Vagina (tissue), 2 donors: ENCODE measurements at regions not wholly inside any gene's neighbourhood (a gene's known extent, or its start where the extent isn't known, plus 50 kb on each side); places are given as distances from the start of the nearest gene placed in this dataset.

Experiments used
- DNase-seq, 2 donors: peaks; one replicate each; pipeline ENCODE4 v3.0.0-alpha.2; 2017; ENCODE audit errors: extremely low spot score in 2 of 2
- H3K27ac ChIP-seq: fragments of 200-600 bp; sonication (generic); one replicate; pipeline ENCODE4 v1.5.1; 2019
- H3K27me3 ChIP-seq: fragments of 200-600 bp; sonication (generic); one replicate; pipeline ENCODE4 v1.5.1; 2019
- H3K36me3 ChIP-seq, 2 donors: fragments of 200-600 bp; sonication (generic); one replicate each; pipeline ENCODE4 v1.5.1; 2017 to 2019
- H3K4me1 ChIP-seq: fragments of 200-600 bp; sonication (generic); one replicate; pipeline ENCODE4 v1.5.1; 2019
- H3K4me3 ChIP-seq, 2 donors: fragments of 200-600 bp; sonication (generic); 1 replicate in 1 of 2; 2 replicates in 1 of 2; pipeline ENCODE4 v1.5.1; 2016 to 2019
- H3K9me3 ChIP-seq: fragments of 200-600 bp; sonication (generic); one replicate; pipeline ENCODE4 v1.5.1; 2019
- CTCF ChIP-seq, 3 experiments: fragments of 450-650 bp in 2 of 3; fragments of 200-600 bp in 1 of 3; sonication (generic) in 1 of 3; IDR thresholded peaks; one replicate each; pipeline ENCODE4 v1.5.1; 2017 to 2019; ENCODE audit warnings: antibody characterized with exemption in 3 of 3, mild to moderate bottlenecking in 2 of 3, moderate library complexity in 2 of 3
- POLR2A ChIP-seq, 2 donors: fragments of 450-650 bp; IDR thresholded peaks; one replicate each; pipeline ENCODE4 v1.6.1; 2017; ENCODE audit warnings: antibody characterized with exemption in 2 of 2, mild to moderate bottlenecking in 2 of 2, moderate library complexity in 2 of 2
- POLR2AphosphoS5 ChIP-seq, 2 donors: sonication (generic); formaldehyde crosslinking; IDR thresholded peaks; one replicate each; pipeline ENCODE4 v1.9.0; 2017; ENCODE audit warnings: antibody characterized with exemption in 2 of 2, mild to moderate bottlenecking in 2 of 2, low read depth in 1 of 2; ENCODE audit not compliant: insufficient read depth in 1 of 2
- intact Hi-C: fragments of 100-400 bp; cut with DNase I; formaldehyde crosslinking; loops from one replicate; pipeline ENCODE4 v1.15.1; 2023

GRCh38 chr6:16828058-16828457 lies 66.8 kb upstream of the ATXN1 start:
- Histone ChIP-seq H3K9me3 (no peaks in the 10 kb centered on the region), H3K4me1 (no peaks in the 10 kb centered on the region), H3K27me3 (no peaks in the 10 kb centered on the region), H3K27ac (no peak overlapping the region), H3K4me3 (no peak overlapping the region), H3K36me3 (no peaks in the 10 kb centered on the region)
- intact Hi-C loops = no loop called here
- no peak for DNase-seq
- TF ChIP-seq POLR2AphosphoS5 (IDR thresholded peaks at IDR 0.05; ENCODE audit: insufficient read depth in 1 of 2, low read depth in 1 of 2) (no peak), CTCF (IDR thresholded peaks at IDR 0.05) (no peak), POLR2A (IDR thresholded peaks at IDR 0.05) (no peak)

GRCh38 chr6:16827627-16828026 lies 66.4 kb upstream of the ATXN1 start:
- no peaks in the 10 kb centered on the region for H3K4me1 ChIP-seq
- no peak for DNase-seq
- no peak overlapping the region for H3K27ac ChIP-seq
- intact Hi-C loops = no loop called here
- H3K9me3 ChIP-seq = no peaks in the 10 kb centered on the region
- TF ChIP-seq CTCF (IDR thresholded peaks at IDR 0.05) (no peak), POLR2A (IDR thresholded peaks at IDR 0.05) (no peak), POLR2AphosphoS5 (IDR thresholded peaks at IDR 0.05; ENCODE audit: insufficient read depth in 1 of 2, low read depth in 1 of 2) (no peak)
- no peaks in the 10 kb centered on the region for H3K27me3 ChIP-seq
- H3K36me3 ChIP-seq = no peaks in the 10 kb centered on the region
- H3K4me3 ChIP-seq = no peak overlapping the region

GRCh38 chr6:16825784-16826183 lies 64.5 kb upstream of the ATXN1 start:
- no peak overlapping the region for H3K27ac ChIP-seq
- H3K27me3 ChIP-seq = no peaks in the 10 kb centered on the region
- H3K4me3 ChIP-seq = no peak overlapping the region
- TF ChIP-seq POLR2AphosphoS5 (IDR thresholded peaks at IDR 0.05; ENCODE audit: insufficient read depth in 1 of 2, low read depth in 1 of 2) (no peak), CTCF (IDR thresholded peaks at IDR 0.05) (no peak), POLR2A (IDR thresholded peaks at IDR 0.05) (no peak)
- DNase-seq = no peak
- no peaks in the 10 kb centered on the region for H3K4me1 ChIP-seq
- H3K9me3 ChIP-seq = no peaks in the 10 kb centered on the region
- intact Hi-C loops = no loop called here
- H3K36me3 ChIP-seq = no peaks in the 10 kb centered on the region

- Histone ChIP-seq H3K4me1 (no peaks in the 10 kb centered on the region), H3K27me3 (no peaks in the 10 kb centered on the region), H3K9me3 (no peaks in the 10 kb centered on the region), H3K4me3 (no peak overlapping the region), H3K27ac (no peak overlapping the region), H3K36me3 (no peaks in the 10 kb centered on the region)
- intact Hi-C loops = no loop called here
- TF ChIP-seq CTCF (IDR thresholded peaks at IDR 0.05) = no peak
- no peak for TF ChIP-seq POLR2A (IDR thresholded peaks at IDR 0.05)
- TF ChIP-seq POLR2AphosphoS5 (IDR thresholded peaks at IDR 0.05; ENCODE audit: insufficient read depth in 1 of 2, low read depth in 1 of 2) = no peak
- DNase-seq = no peak
Measured at GRCh38 chr6:16824845-16825685, 63.8 kb upstream of the ATXN1 start.

GRCh38 chr6:16823718-16824352 lies 62.6 kb upstream of the ATXN1 start:
- intact Hi-C loops = no loop called here
- no peaks in the 10 kb centered on the region for H3K36me3 ChIP-seq

More at GRCh38 chr6:16823718-16824352, 62.6 kb upstream of the ATXN1 start:
- H3K4me3 ChIP-seq = no peak overlapping the region
- no peak overlapping the region for H3K27ac ChIP-seq
- TF ChIP-seq POLR2A (IDR thresholded peaks at IDR 0.05) (no peak), CTCF (IDR thresholded peaks at IDR 0.05) (no peak), POLR2AphosphoS5 (IDR thresholded peaks at IDR 0.05; ENCODE audit: insufficient read depth in 1 of 2, low read depth in 1 of 2) (no peak)
- no peaks in the 10 kb centered on the region for H3K4me1 ChIP-seq
- no peaks in the 10 kb centered on the region for H3K9me3 ChIP-seq
- H3K27me3 ChIP-seq = no peaks in the 10 kb centered on the region
- DNase-seq = no peak
